ENCODE measurements at regions not wholly inside any gene's neighbourhood (a gene's known extent, or its start where the extent isn't known, plus 50 kb on each side); places are given as distances from the start of the nearest gene placed in this dataset.

GRCh38 chr12:124413915-124414314, 119.0 kb downstream of the RFLNA start:
- TF ChIP-seq CTCF (conservative IDR thresholded peaks at IDR 0.05; ENCODE audit: low read depth, low read length): no peak
- no peak overlapping the region for H3K4me3 ChIP-seq (ENCODE audit: low read length)
- DNase-seq (ENCODE audit: low read depth): no peak

GRCh38 chr12:124413401-124413800, 118.5 kb downstream of the RFLNA start:
- H3K4me3 ChIP-seq (ENCODE audit: low read length): no peak overlapping the region
- no peak for TF ChIP-seq CTCF (conservative IDR thresholded peaks at IDR 0.05; ENCODE audit: low read depth, low read length)
- no peak for DNase-seq (ENCODE audit: low read depth)

- no peak overlapping the region for H3K4me3 ChIP-seq (ENCODE audit: low read length)
- TF ChIP-seq CTCF (conservative IDR thresholded peaks at IDR 0.05; ENCODE audit: low read depth, low read length): no peak
- DNase-seq (ENCODE audit: low read depth): no peak
Observed at GRCh38 chr12:124412646-124413015, 117.7 kb downstream of the RFLNA start.

- TF ChIP-seq CTCF (conservative IDR thresholded peaks at IDR 0.05; ENCODE audit: low read depth, low read length): no peak
- no peak overlapping the region for H3K4me3 ChIP-seq (ENCODE audit: low read length)
- DNase-seq (ENCODE audit: low read depth): no peak
Observed at GRCh38 chr12:124411953-124412645, 117.2 kb downstream of the RFLNA start.

- TF ChIP-seq CTCF (conservative IDR thresholded peaks at IDR 0.05; ENCODE audit: low read depth, low read length): no peak
- DNase-seq (ENCODE audit: low read depth): no peak
- H3K4me3 ChIP-seq (ENCODE audit: low read length): no peak overlapping the region
Observed at GRCh38 chr12:124411281-124411878, 116.5 kb downstream of the RFLNA start.

- no peak for DNase-seq (ENCODE audit: low read depth)
- H3K4me3 ChIP-seq (ENCODE audit: low read length): no peak overlapping the region
- TF ChIP-seq CTCF (conservative IDR thresholded peaks at IDR 0.05; ENCODE audit: low read depth, low read length): no peak
Observed at GRCh38 chr12:124410354-124411175, 115.7 kb downstream of the RFLNA start.

Data from retinal pigment epithelial cell (primary cell).